ENCODE measurements at regions not wholly inside any gene's neighbourhood (a gene's known extent, or its start where the extent isn't known, plus 50 kb on each side); places are given as distances from the start of the nearest gene placed in this dataset.

DNA sequence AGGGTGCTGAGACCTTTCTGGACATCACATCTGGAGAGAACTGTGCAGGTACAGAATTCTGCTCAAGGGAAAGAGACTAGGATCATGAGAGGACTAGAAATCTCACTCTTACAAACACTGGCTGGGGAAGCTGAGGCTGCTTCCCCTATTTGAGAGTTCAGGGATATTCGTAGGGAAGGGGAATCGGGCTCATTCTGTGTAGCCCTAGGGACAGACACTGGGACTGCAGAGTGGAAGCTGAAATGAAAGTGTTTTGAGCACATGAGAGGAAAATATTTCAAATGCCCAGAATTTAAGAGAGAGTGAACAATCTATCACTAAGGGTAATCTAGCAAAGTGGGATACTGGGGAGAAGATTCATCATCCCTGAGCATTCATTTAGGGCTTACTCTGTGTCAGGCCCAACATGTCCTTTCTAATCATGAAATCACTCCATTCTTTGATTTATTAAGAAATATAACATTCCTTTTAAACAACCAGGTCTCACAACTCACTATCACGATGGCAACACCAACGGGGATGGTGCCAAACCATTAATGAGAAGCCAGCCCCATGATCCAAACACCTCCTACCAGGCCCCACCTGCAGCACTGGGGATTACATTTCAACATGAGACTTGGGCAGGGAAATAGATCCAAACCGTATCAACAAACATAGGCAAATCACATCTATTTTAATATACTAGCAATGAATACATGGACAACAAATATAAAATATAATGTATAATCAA lies 63.0 kb downstream of the CPN2 start:
- Mint-ChIP-seq H3K4me1 (ENCODE audit: unreplicated experiment) (no peaks in the 10 kb centered on the region), H3K36me3 (ENCODE audit: unreplicated experiment) (peaks cover 3% of the 10 kb centered on the region), H3K27ac (ENCODE audit: unreplicated experiment) (no peak overlapping the region), H3K4me3 (ENCODE audit: unreplicated experiment) (no peak overlapping the region), H3K27me3 (ENCODE audit: unreplicated experiment) (peaks cover 36% of the 10 kb centered on the region), H3K9me3 (ENCODE audit: unreplicated experiment) (peaks cover 13% of the 10 kb centered on the region)
- DNase-seq (ENCODE audit: extremely low spot score, unreplicated experiment): no peak
- TF ChIP-seq, protein P1, sequence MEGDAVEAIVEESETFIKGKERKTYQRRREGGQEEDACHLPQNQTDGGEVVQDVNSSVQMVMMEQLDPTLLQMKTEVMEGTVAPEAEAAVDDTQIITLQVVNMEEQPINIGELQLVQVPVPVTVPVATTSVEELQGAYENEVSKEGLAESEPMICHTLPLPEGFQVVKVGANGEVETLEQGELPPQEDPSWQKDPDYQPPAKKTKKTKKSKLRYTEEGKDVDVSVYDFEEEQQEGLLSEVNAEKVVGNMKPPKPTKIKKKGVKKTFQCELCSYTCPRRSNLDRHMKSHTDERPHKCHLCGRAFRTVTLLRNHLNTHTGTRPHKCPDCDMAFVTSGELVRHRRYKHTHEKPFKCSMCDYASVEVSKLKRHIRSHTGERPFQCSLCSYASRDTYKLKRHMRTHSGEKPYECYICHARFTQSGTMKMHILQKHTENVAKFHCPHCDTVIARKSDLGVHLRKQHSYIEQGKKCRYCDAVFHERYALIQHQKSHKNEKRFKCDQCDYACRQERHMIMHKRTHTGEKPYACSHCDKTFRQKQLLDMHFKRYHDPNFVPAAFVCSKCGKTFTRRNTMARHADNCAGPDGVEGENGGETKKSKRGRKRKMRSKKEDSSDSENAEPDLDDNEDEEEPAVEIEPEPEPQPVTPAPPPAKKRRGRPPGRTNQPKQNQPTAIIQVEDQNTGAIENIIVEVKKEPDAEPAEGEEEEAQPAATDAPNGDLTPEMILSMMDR (IDR thresholded peaks at IDR 0.05): no peak

All from osteocyte (in vitro differentiated cells).